PC-3 (cell line): ENCODE measurements at regions not wholly inside any gene's neighbourhood (a gene's known extent, or its start where the extent isn't known, plus 50 kb on each side); places are given as distances from the start of the nearest gene placed in this dataset.

ENCODE experiments used
- ATAC-seq: fragments of 200-7000 bp; cut with Tn5 transposase; 2 replicates; pipeline ENCODE4 v1.9.1; 2020; ENCODE audit warnings: mild to moderate bottlenecking, moderate library complexity
- BruUV-seq: library from RNA; stranded (reverse); fragments of 400-500 nt; replicated peaks from 2 replicates; lab custom pipeline; 2021; lab: Mats Ljungman, UMichigan
- CTCF ChIA-PET: fragments of 300-600 bp; sonication (Branson Sonifier 250); formaldehyde crosslinking; loops from one replicate; lab custom pipeline; 2022; ENCODE audit warnings: antibody characterized with exemption; lab: Charles Lee
- POLR2A ChIA-PET: fragments of 300-600 bp; sonication (Branson Sonifier 250); formaldehyde crosslinking; loops from one replicate; lab custom pipeline; 2022; ENCODE audit warnings: antibody characterized with exemption; ENCODE audit not compliant: unreplicated experiment; lab: Charles Lee
- DNase-seq: peaks from one replicate; pipeline ENCODE4 v3.0.0-alpha.2; 2015
- H2AFZ ChIP-seq: fragments of 300-600 bp; sonication (generic); 2 replicates; pipeline ENCODE4 v1.6.0; 2016; ENCODE audit warnings: antibody characterized with exemption, low read length
- H3F3A ChIP-seq: fragments of 300-600 bp; sonication (generic); one replicate; pipeline ENCODE4 v1.6.0; 2017; ENCODE audit warnings: antibody characterized with exemption, low read length, control low read depth, mild to moderate bottlenecking; ENCODE audit not compliant: unreplicated experiment
- H3K27ac ChIP-seq: fragments of 300-600 bp; sonication (generic); 2 replicates; pipeline ENCODE4 v1.5.1; 2016; ENCODE audit warnings: mild to moderate bottlenecking, low read length
- H3K27me3 ChIP-seq: fragments of 300-600 bp; sonication (generic); 2 replicates; pipeline ENCODE4 v1.6.1; 2016; ENCODE audit warnings: low read length, mixed read lengths
- H3K36me3 ChIP-seq: fragments of 300-600 bp; sonication (generic); 2 replicates; pipeline ENCODE4 v1.6.1; 2016; ENCODE audit warnings: low read depth, mixed run types, low read length, mixed read lengths
- H3K4me1 ChIP-seq: fragments of 300-600 bp; sonication (generic); 2 replicates; pipeline ENCODE4 v1.5.1; 2016; ENCODE audit warnings: low read length; ENCODE audit not compliant: insufficient read depth
- H3K4me2 ChIP-seq: fragments of 300-600 bp; sonication (generic); 2 replicates; pipeline ENCODE4 v1.6.0; 2016; ENCODE audit warnings: low read length
- H3K4me3 ChIP-seq: fragments of 300-600 bp; sonication (generic); 2 replicates; pipeline ENCODE4 v1.5.1; 2016; ENCODE audit warnings: mild to moderate bottlenecking, low read length, mixed read lengths
- H3K79me2 ChIP-seq: fragments of 300-600 bp; sonication (generic); 2 replicates; pipeline ENCODE4 v1.6.1; 2017; ENCODE audit warnings: low read length, mixed read lengths
- H3K9ac ChIP-seq: fragments of 300-600 bp; sonication (generic); 2 replicates; pipeline ENCODE4 v1.6.0; 2016; ENCODE audit warnings: mild to moderate bottlenecking, low read length
- H3K9me2 ChIP-seq: fragments of 300-600 bp; sonication (generic); replicated peaks from 2 replicates; pipeline ENCODE4 v1.6.1; 2016; ENCODE audit warnings: mixed run types, low read length, mixed read lengths
- H3K9me3 ChIP-seq: fragments of 300-600 bp; sonication (generic); 2 replicates; pipeline ENCODE4 v1.6.1; 2016; ENCODE audit warnings: low read length, mixed read lengths
- H4K20me1 ChIP-seq: fragments of 300-600 bp; sonication (generic); 2 replicates; pipeline ENCODE4 v1.6.1; 2016; ENCODE audit warnings: low read length, mixed read lengths
- EZH2 ChIP-seq: fragments of 300-600 bp; sonication (generic); IDR thresholded peaks from one replicate; pipeline ENCODE4 v1.6.1; 2017; ENCODE audit warnings: antibody characterized with exemption, mild to moderate bottlenecking, low read length; ENCODE audit not compliant: unreplicated experiment
- EZH2phosphoT487 ChIP-seq: fragments of 300-600 bp; sonication (generic); IDR thresholded peaks from 2 replicates; pipeline ENCODE4 v1.6.1; 2018; ENCODE audit warnings: mild to moderate bottlenecking, antibody characterized with exemption, low read length, borderline replicate concordance
- intact Hi-C: fragments of 100-400 bp; cut with micrococcal nuclease; formaldehyde crosslinking; loops from 2 replicates; pipeline ENCODE4 v1.9.0; 2023
- TF ChIP-seq, protein P1 (sequence below): fragments of 300-600 bp; sonication (generic); conservative IDR thresholded peaks from 2 replicates; pipeline ENCODE4 v1.5.1; 2017; ENCODE audit warnings: antibody characterized with exemption, low read depth, mild to moderate bottlenecking, low read length

DNA sequence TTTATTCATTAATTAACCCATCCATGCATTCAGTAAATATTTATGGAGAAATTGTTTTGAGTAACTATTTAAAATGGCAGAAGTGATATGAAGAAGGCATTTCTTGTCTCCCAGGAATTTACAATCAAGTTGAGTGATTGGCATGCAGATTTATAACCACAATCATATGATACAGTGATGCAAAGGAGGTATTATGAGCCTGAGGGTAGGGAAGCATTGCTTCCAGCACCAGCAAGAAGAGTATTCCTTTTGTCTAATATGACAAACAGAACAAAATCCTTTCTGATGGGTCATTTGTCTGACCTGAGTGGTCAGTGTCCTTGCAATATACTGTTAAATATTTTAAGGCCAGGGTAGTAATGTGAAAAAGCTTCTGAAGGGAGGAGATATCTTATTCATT is 244.2 kb upstream of the RGPD4 start:
- Histone ChIP-seq H3K9ac (no peak overlapping the region), H3K79me2 (no peaks in the 10 kb centered on the region), H3F3A (no peaks in the 10 kb centered on the region), H3K36me3 (no peaks in the 10 kb centered on the region), H3K9me3 (no peaks in the 10 kb centered on the region), H3K4me1 (peaks cover 23% of the 10 kb centered on the region), H4K20me1 (no peaks in the 10 kb centered on the region), H3K27me3 (peaks cover 15% of the 10 kb centered on the region; the same call in 1 of the 2 replicates), H3K4me3 (no peak overlapping the region), H2AFZ (no peak overlapping the region), H3K27ac (no peak overlapping the region), H3K9me2 (no peaks in the 10 kb centered on the region), H3K4me2 (no peak overlapping the region)
- intact Hi-C loops, result no loop called here
- TF ChIP-seq, protein P1, sequence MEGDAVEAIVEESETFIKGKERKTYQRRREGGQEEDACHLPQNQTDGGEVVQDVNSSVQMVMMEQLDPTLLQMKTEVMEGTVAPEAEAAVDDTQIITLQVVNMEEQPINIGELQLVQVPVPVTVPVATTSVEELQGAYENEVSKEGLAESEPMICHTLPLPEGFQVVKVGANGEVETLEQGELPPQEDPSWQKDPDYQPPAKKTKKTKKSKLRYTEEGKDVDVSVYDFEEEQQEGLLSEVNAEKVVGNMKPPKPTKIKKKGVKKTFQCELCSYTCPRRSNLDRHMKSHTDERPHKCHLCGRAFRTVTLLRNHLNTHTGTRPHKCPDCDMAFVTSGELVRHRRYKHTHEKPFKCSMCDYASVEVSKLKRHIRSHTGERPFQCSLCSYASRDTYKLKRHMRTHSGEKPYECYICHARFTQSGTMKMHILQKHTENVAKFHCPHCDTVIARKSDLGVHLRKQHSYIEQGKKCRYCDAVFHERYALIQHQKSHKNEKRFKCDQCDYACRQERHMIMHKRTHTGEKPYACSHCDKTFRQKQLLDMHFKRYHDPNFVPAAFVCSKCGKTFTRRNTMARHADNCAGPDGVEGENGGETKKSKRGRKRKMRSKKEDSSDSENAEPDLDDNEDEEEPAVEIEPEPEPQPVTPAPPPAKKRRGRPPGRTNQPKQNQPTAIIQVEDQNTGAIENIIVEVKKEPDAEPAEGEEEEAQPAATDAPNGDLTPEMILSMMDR, result no peak
- no peak for TF ChIP-seq EZH2
- TF ChIP-seq EZH2phosphoT487, result no peak
- ChIA-PET CTCF (no interaction called here), POLR2A (no interaction called here)
- BruUV-seq, result no TSS peak
- ATAC-seq, result no peak
- DNase-seq, result peak; percentile 6

DNA sequence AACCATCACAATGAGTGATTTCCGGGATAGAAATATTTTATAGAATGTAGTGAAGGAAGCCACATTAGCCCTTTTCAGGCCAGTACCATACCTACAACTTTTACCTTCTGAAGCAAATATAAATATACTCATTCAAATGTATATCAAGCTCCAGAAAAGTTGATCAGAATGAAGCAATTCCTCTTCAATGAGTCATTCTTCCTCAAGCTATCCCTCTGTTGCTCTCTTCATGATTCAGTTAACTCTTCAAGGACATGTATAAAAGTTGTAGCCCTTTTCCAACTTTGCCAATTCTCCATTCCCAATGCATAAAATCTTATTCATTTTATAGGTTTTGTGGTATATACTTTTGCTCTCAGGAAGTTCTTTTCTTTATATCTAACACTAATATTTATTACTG is 242.1 kb upstream of the RGPD4 start:
- TF ChIP-seq, protein P1, result no peak
- TF ChIP-seq EZH2 (no peak), EZH2phosphoT487 (no peak)
- intact Hi-C loops, result no loop called here
- CTCF ChIA-PET, result no interaction called here

DNA sequence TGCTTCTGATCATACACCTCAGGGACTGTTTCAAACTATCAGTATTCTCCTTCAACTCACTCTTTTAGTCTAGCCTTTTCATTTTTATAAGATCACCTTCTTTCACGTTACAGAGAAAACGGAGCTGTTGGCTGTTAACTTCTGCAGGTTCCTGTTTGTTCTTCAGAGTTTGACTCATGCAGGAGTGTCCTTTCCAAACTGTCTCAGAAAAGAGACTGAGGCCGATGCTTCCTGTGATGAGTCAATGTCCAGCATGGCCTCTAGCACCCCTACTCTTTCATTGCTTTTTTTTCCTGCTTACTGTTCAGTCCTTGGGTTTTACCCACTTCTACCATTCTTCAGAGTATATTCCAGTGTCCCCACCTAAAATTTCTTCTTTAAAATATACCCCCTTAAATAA is 240.8 kb upstream of the RGPD4 start:
- peaks cover 23% of the 10 kb centered on the region for H3K4me1 ChIP-seq
- no peak for TF ChIP-seq EZH2
- TF ChIP-seq, protein P1, result no peak
- TF ChIP-seq EZH2phosphoT487, result no peak
- H3K4me3 ChIP-seq, result no peak overlapping the region
- no peak overlapping the region for H3K9ac ChIP-seq
- CTCF ChIA-PET, result no interaction called here
- POLR2A ChIA-PET, result no interaction called here
- DNase-seq, result peak; percentile 62
- peak overlapping the region; percentile 65 for H3K4me2 ChIP-seq
- intact Hi-C loops, result no loop called here
- no TSS peak for BruUV-seq
- H3K27me3 ChIP-seq, result peaks cover under 1% of the 10 kb centered on the region; the same call in 1 of the 2 replicates
- no peak overlapping the region for H3K27ac ChIP-seq
- no peaks in the 10 kb centered on the region for H3K79me2 ChIP-seq
- no peaks in the 10 kb centered on the region for H3F3A ChIP-seq
- H2AFZ ChIP-seq, result no peak overlapping the region
- H3K36me3 ChIP-seq, result no peaks in the 10 kb centered on the region
- H3K9me2 ChIP-seq, result no peaks in the 10 kb centered on the region
- H4K20me1 ChIP-seq, result no peaks in the 10 kb centered on the region
- ATAC-seq, result no peak; the same call in 1 of the 2 replicates
- H3K9me3 ChIP-seq, result no peaks in the 10 kb centered on the region

More for the DNA sequence above, 242.1 kb upstream of the RGPD4 start:
- no peaks in the 10 kb centered on the region for H4K20me1 ChIP-seq
- no peak overlapping the region for H3K4me2 ChIP-seq
- POLR2A ChIA-PET, result no interaction called here
- H3K4me3 ChIP-seq, result no peak overlapping the region
- no TSS peak for BruUV-seq
- no peak overlapping the region for H2AFZ ChIP-seq
- no peak for ATAC-seq
- peaks cover 23% of the 10 kb centered on the region for H3K4me1 ChIP-seq
- H3K27me3 ChIP-seq, result peaks cover 7% of the 10 kb centered on the region; the same call in 1 of the 2 replicates
- DNase-seq, result peak; percentile 62
- no peaks in the 10 kb centered on the region for H3F3A ChIP-seq
- no peak overlapping the region for H3K9ac ChIP-seq
- H3K79me2 ChIP-seq, result no peaks in the 10 kb centered on the region
- H3K27ac ChIP-seq, result no peak overlapping the region
- no peaks in the 10 kb centered on the region for H3K9me2 ChIP-seq
- no peaks in the 10 kb centered on the region for H3K36me3 ChIP-seq
- H3K9me3 ChIP-seq, result no peaks in the 10 kb centered on the region
